WI38 (cell line): ENCODE measurements at regions not wholly inside any gene's neighbourhood (a gene's known extent, or its start where the extent isn't known, plus 50 kb on each side); places are given as distances from the start of the nearest gene placed in this dataset.

Experiments
- H3K4me3 ChIP-seq: 2 replicates; pipeline ENCODE4 v1.5.1; 2011; ENCODE audit warnings: low read depth, mild to moderate bottlenecking, control low read depth, low read length
- CTCF ChIP-seq: IDR thresholded peaks from 2 replicates; pipeline ENCODE4 v1.5.1; 2012; ENCODE audit warnings: low read depth, mild to moderate bottlenecking, control low read depth, low read length

GRCh38 chr5:1975406-1975715 is 92.6 kb upstream of the IRX4 start:
- TF ChIP-seq CTCF = no peak
- no peak overlapping the region for H3K4me3 ChIP-seq

GRCh38 chr5:1974501-1975405 is 92.0 kb upstream of the IRX4 start:
- TF ChIP-seq CTCF = no peak
- H3K4me3 ChIP-seq = no peak overlapping the region

- no peak overlapping the region for H3K4me3 ChIP-seq
- no peak for TF ChIP-seq CTCF
Measured at GRCh38 chr5:1974081-1974480, 91.4 kb upstream of the IRX4 start.

- H3K4me3 ChIP-seq = no peak overlapping the region
- no peak for TF ChIP-seq CTCF
Measured at GRCh38 chr5:1973391-1974013, 90.8 kb upstream of the IRX4 start.

GRCh38 chr5:1971944-1972343 is 89.2 kb upstream of the IRX4 start:
- TF ChIP-seq CTCF = no peak
- H3K4me3 ChIP-seq = no peak overlapping the region

- no peak overlapping the region for H3K4me3 ChIP-seq
- no peak for TF ChIP-seq CTCF
Measured at GRCh38 chr5:1967736-1968135, 85.0 kb upstream of the IRX4 start.

- TF ChIP-seq CTCF = no peak
Measured at GRCh38 chr5:1966461-1966860, 83.7 kb upstream of the IRX4 start.

More at GRCh38 chr5:1966461-1966860, 83.7 kb upstream of the IRX4 start:
- H3K4me3 ChIP-seq = no peak overlapping the region
